PC-9 (cell line): ENCODE measurements at regions not wholly inside any gene's neighbourhood (a gene's known extent, or its start where the extent isn't known, plus 50 kb on each side); places are given as distances from the start of the nearest gene placed in this dataset.

ENCODE experiments used
- BruUV-seq: library from RNA; stranded (reverse); fragments of 400-500 nt; replicated peaks from 2 replicates; lab custom pipeline; 2021; lab: Mats Ljungman, UMichigan
- CTCF ChIA-PET: fragments of 300-600 bp; sonication (Branson Sonifier 250); formaldehyde crosslinking; loops from one replicate; lab custom pipeline; 2022; ENCODE audit warnings: antibody characterized with exemption; lab: Charles Lee
- POLR2A ChIA-PET: fragments of 300-600 bp; sonication (Branson Sonifier 250); formaldehyde crosslinking; loops from one replicate; lab custom pipeline; 2022; ENCODE audit warnings: antibody characterized with exemption; ENCODE audit not compliant: unreplicated experiment; lab: Charles Lee
- DNase-seq, 2 experiments: peaks; one replicate each; pipeline versions ENCODE4 v3.0.0 to v3.0.0-alpha.2; 2015 to 2022; ENCODE audit warnings: mixed read lengths in 1 of 2
- H2AFZ ChIP-seq: fragments of 200-600 bp; sonication (generic); 2 replicates; pipeline ENCODE4 v1.8.1; 2017; ENCODE audit warnings: antibody characterized with exemption
- H3F3A ChIP-seq: fragments of 200-600 bp; sonication (generic); 2 replicates; pipeline ENCODE4 v1.8.1; 2017; ENCODE audit warnings: antibody characterized with exemption, mild to moderate bottlenecking, low read depth; ENCODE audit not compliant: insufficient read depth
- H3K27ac ChIP-seq: fragments of 200-600 bp; sonication (generic); 2 replicates; pipeline ENCODE4 v1.6.1; 2016; ENCODE audit warnings: mixed run types
- H3K27me3 ChIP-seq: fragments of 200-600 bp; sonication (generic); 2 replicates; pipeline ENCODE4 v1.6.1; 2016; ENCODE audit warnings: low read depth, mixed run types; ENCODE audit not compliant: insufficient read depth
- H3K36me3 ChIP-seq: fragments of 200-600 bp; sonication (generic); 2 replicates; pipeline ENCODE4 v1.6.1; 2016; ENCODE audit warnings: low read depth, mixed run types
- H3K4me1 ChIP-seq: fragments of 200-600 bp; sonication (generic); replicated peaks from 2 replicates; pipeline ENCODE4 v1.6.1; 2016; ENCODE audit warnings: mixed run types; ENCODE audit not compliant: insufficient read depth
- H3K4me2 ChIP-seq: fragments of 200-600 bp; sonication (generic); 2 replicates; pipeline ENCODE4 v1.6.1; 2017; ENCODE audit warnings: mixed run types
- H3K4me3 ChIP-seq: fragments of 200-600 bp; sonication (generic); 2 replicates; pipeline ENCODE4 v1.6.1; 2016; ENCODE audit warnings: mixed run types
- H3K79me2 ChIP-seq: fragments of 200-600 bp; sonication (generic); 2 replicates; pipeline ENCODE4 v1.6.1; 2017; ENCODE audit warnings: low read depth, mixed run types
- H3K9me2 ChIP-seq: fragments of 200-600 bp; sonication (generic); 2 replicates; pipeline ENCODE4 v1.8.1; 2017; ENCODE audit warnings: mild to moderate bottlenecking; ENCODE audit not compliant: insufficient read depth
- H3K9me3 ChIP-seq: fragments of 200-600 bp; sonication (generic); 2 replicates; pipeline ENCODE4 v1.8.1; 2016; ENCODE audit warnings: low read depth; ENCODE audit not compliant: insufficient read depth
- H4K20me1 ChIP-seq: fragments of 200-600 bp; sonication (generic); 2 replicates; pipeline ENCODE4 v1.8.1; 2017; ENCODE audit not compliant: insufficient read depth
- CTCF ChIP-seq: fragments of 200-600 bp; sonication (generic); conservative IDR thresholded peaks from 2 replicates; pipeline ENCODE4 v1.6.1; 2017; ENCODE audit warnings: mixed run types, antibody characterized with exemption, mild to moderate bottlenecking, moderate library complexity
- EZH2 ChIP-seq: fragments of 200-600 bp; sonication (generic); IDR thresholded peaks from 2 replicates; pipeline ENCODE4 v1.8.0; 2017; ENCODE audit warnings: antibody characterized with exemption, low read depth
- intact Hi-C: fragments of 100-400 bp; cut with micrococcal nuclease; formaldehyde crosslinking; loops from one replicate; pipeline ENCODE4 v1.10.0; 2022; ENCODE audit not compliant: unreplicated experiment

- Histone ChIP-seq H3K27me3 (no peaks in the 10 kb centered on the region), H3K4me2 (peak overlapping the region; percentile 88), H3K4me1 (peaks cover 41% of the 10 kb centered on the region), H3K9me3 (no peaks in the 10 kb centered on the region), H2AFZ (peak overlapping the region; percentile 76), H3K36me3 (no peaks in the 10 kb centered on the region), H3K4me3 (peak overlapping the region; percentile 65), H4K20me1 (no peaks in the 10 kb centered on the region), H3K9me2 (no peaks in the 10 kb centered on the region), H3K79me2 (peaks cover 17% of the 10 kb centered on the region), H3K27ac (peak overlapping the region; percentile 97), H3F3A (peaks cover 49% of the 10 kb centered on the region)
- intact Hi-C loops = no loop called here
- DNase-seq = peak in 1 of 2 experiments; percentile 18
- no peak for TF ChIP-seq EZH2
- no peak for TF ChIP-seq CTCF
- CTCF ChIA-PET = no interaction called here
- no TSS peak for BruUV-seq
- POLR2A ChIA-PET = no interaction called here
Measured at GRCh38 chr1:244968471-244968871, 104.1 kb upstream of the HNRNPU start.

- H3K4me1 ChIP-seq = peaks cover 37% of the 10 kb centered on the region
- ChIA-PET CTCF (no interaction called here), POLR2A (no interaction called here)
- H3K36me3 ChIP-seq = no peaks in the 10 kb centered on the region
- no peak for DNase-seq
- no peak overlapping the region for H2AFZ ChIP-seq
- intact Hi-C loops = no loop called here
- H4K20me1 ChIP-seq = no peaks in the 10 kb centered on the region
- H3K9me3 ChIP-seq = no peaks in the 10 kb centered on the region
- TF ChIP-seq CTCF (no peak), EZH2 (no peak)
- H3F3A ChIP-seq = peaks cover 52% of the 10 kb centered on the region
- H3K27me3 ChIP-seq = no peaks in the 10 kb centered on the region
- H3K9me2 ChIP-seq = no peaks in the 10 kb centered on the region
- peaks cover 3% of the 10 kb centered on the region for H3K79me2 ChIP-seq
- H3K4me3 ChIP-seq = no peak overlapping the region
- no peak overlapping the region for H3K4me2 ChIP-seq
- BruUV-seq = no TSS peak
- no peak overlapping the region for H3K27ac ChIP-seq
Measured at GRCh38 chr1:244967159-244967558, 102.8 kb upstream of the HNRNPU start.

GRCh38 chr1:244965185-244966030 is 101.1 kb upstream of the HNRNPU start:
- H4K20me1 ChIP-seq = no peaks in the 10 kb centered on the region
- H3F3A ChIP-seq = peaks cover 38% of the 10 kb centered on the region
- no peaks in the 10 kb centered on the region for H3K9me2 ChIP-seq
- no peaks in the 10 kb centered on the region for H3K36me3 ChIP-seq
- H3K27ac ChIP-seq = no peak overlapping the region
- no peaks in the 10 kb centered on the region for H3K9me3 ChIP-seq
- H3K79me2 ChIP-seq = no peaks in the 10 kb centered on the region
- no TSS peak for BruUV-seq
- DNase-seq = no peak
- TF ChIP-seq EZH2 (no peak), CTCF (no peak)
- intact Hi-C loops = no loop called here
- no peak overlapping the region for H2AFZ ChIP-seq
- ChIA-PET POLR2A (interaction anchor here (0.7 kb wide), 1 partner anchor 109 kb away, joined by 4 read pairs; no protein-coding TSS in a partner anchor), CTCF (interaction anchor here (1.1 kb wide), 1 partner anchor 102 kb away, joined by 8 read pairs; no protein-coding TSS in a partner anchor)
- peaks cover 33% of the 10 kb centered on the region for H3K4me1 ChIP-seq
- 0 out of 2 replicates have a peak overlapping the region, but pooled peaks have one; percentile 4 for H3K4me2 ChIP-seq
- no peaks in the 10 kb centered on the region for H3K27me3 ChIP-seq
- H3K4me3 ChIP-seq = no peak overlapping the region
